ENCODE measurements at regions not wholly inside any gene's neighbourhood (a gene's known extent, or its start where the extent isn't known, plus 50 kb on each side); places are given as distances from the start of the nearest gene placed in this dataset.

GRCh38 chr10:29078919-29079318 is 210.0 kb upstream of the LYZL1 start:
- H3K4me1 ChIP-seq (ENCODE audit: control insufficient read depth, insufficient read depth, low read length, poor library complexity, severe bottlenecking) = peaks cover 27% of the 10 kb centered on the region
- peaks cover 3% of the 10 kb centered on the region for H3K9me3 ChIP-seq (ENCODE audit: control insufficient read depth, low read length)
- no peaks in the 10 kb centered on the region for H3K36me3 ChIP-seq (ENCODE audit: control insufficient read depth, insufficient read depth, low read length)
- WGBS, 2 experiments (ENCODE audit: insufficient coverage in 2 of 2) = 44 to 50% methylated on average over 1 of the region's 4 CpGs
- H3K27ac ChIP-seq (ENCODE audit: low read depth, low read length, severe bottlenecking) = peak overlapping the region; percentile 82
- H3K4me3 ChIP-seq (ENCODE audit: extremely low read depth, insufficient read depth, low read length, poor library complexity, severe bottlenecking) = no peak overlapping the region

GRCh38 chr10:29081231-29081630 is 207.6 kb upstream of the LYZL1 start:
- Histone ChIP-seq H3K4me1 (ENCODE audit: control insufficient read depth, insufficient read depth, low read length, poor library complexity, severe bottlenecking) (peaks cover 27% of the 10 kb centered on the region), H3K27ac (ENCODE audit: low read depth, low read length, severe bottlenecking) (no peak overlapping the region), H3K4me3 (ENCODE audit: extremely low read depth, insufficient read depth, low read length, poor library complexity, severe bottlenecking) (no peak overlapping the region), H3K9me3 (ENCODE audit: control insufficient read depth, low read length) (no peaks in the 10 kb centered on the region), H3K36me3 (ENCODE audit: control insufficient read depth, insufficient read depth, low read length) (no peaks in the 10 kb centered on the region)
- 91 to 96% methylated on average over 5 of the region's 5 CpGs for WGBS, 2 experiments (ENCODE audit: insufficient coverage in 2 of 2)

GRCh38 chr10:29081951-29082685 is 206.8 kb upstream of the LYZL1 start:
- 88 to 93% methylated on average over 12 to 13 of the region's 13 CpGs for WGBS, 2 experiments (ENCODE audit: insufficient coverage in 2 of 2)
- peak overlapping the region; percentile 72 for H3K27ac ChIP-seq (ENCODE audit: low read depth, low read length, severe bottlenecking)
- no peak overlapping the region for H3K4me3 ChIP-seq (ENCODE audit: extremely low read depth, insufficient read depth, low read length, poor library complexity, severe bottlenecking)
- no peaks in the 10 kb centered on the region for H3K36me3 ChIP-seq (ENCODE audit: control insufficient read depth, insufficient read depth, low read length)
- H3K9me3 ChIP-seq (ENCODE audit: control insufficient read depth, low read length) = no peaks in the 10 kb centered on the region
- H3K4me1 ChIP-seq (ENCODE audit: control insufficient read depth, insufficient read depth, low read length, poor library complexity, severe bottlenecking) = peaks cover 27% of the 10 kb centered on the region

- Histone ChIP-seq H3K36me3 (ENCODE audit: control insufficient read depth, insufficient read depth, low read length) (no peaks in the 10 kb centered on the region), H3K4me3 (ENCODE audit: extremely low read depth, insufficient read depth, low read length, poor library complexity, severe bottlenecking) (no peak overlapping the region), H3K27ac (ENCODE audit: low read depth, low read length, severe bottlenecking) (peak overlapping the region; percentile 72), H3K4me1 (ENCODE audit: control insufficient read depth, insufficient read depth, low read length, poor library complexity, severe bottlenecking) (peaks cover 24% of the 10 kb centered on the region), H3K9me3 (ENCODE audit: control insufficient read depth, low read length) (no peaks in the 10 kb centered on the region)
- WGBS, 2 experiments (ENCODE audit: insufficient coverage in 2 of 2) = 78 to 100% methylated on average over 1 to 6 of the region's 6 CpGs
These were observed 205.8 kb upstream of the LYZL1 start for GRCh38 chr10:29083096-29083495.

- Histone ChIP-seq H3K4me1 (ENCODE audit: control insufficient read depth, insufficient read depth, low read length, poor library complexity, severe bottlenecking) (peaks cover 7% of the 10 kb centered on the region), H3K36me3 (ENCODE audit: control insufficient read depth, insufficient read depth, low read length) (no peaks in the 10 kb centered on the region), H3K27ac (ENCODE audit: low read depth, low read length, severe bottlenecking) (no peak overlapping the region), H3K9me3 (ENCODE audit: control insufficient read depth, low read length) (no peaks in the 10 kb centered on the region), H3K4me3 (ENCODE audit: extremely low read depth, insufficient read depth, low read length, poor library complexity, severe bottlenecking) (no peak overlapping the region)
- WGBS, 2 experiments (ENCODE audit: insufficient coverage in 2 of 2) = 93 to 100% methylated on average over 3 to 7 of the region's 8 CpGs
These were observed 204.1 kb upstream of the LYZL1 start for GRCh38 chr10:29084681-29085307.

GRCh38 chr10:29089091-29089490 is 199.8 kb upstream of the LYZL1 start:
- Histone ChIP-seq H3K4me1 (ENCODE audit: control insufficient read depth, insufficient read depth, low read length, poor library complexity, severe bottlenecking) (no peaks in the 10 kb centered on the region), H3K4me3 (ENCODE audit: extremely low read depth, insufficient read depth, low read length, poor library complexity, severe bottlenecking) (no peak overlapping the region), H3K27ac (ENCODE audit: low read depth, low read length, severe bottlenecking) (no peak overlapping the region), H3K36me3 (ENCODE audit: control insufficient read depth, insufficient read depth, low read length) (no peaks in the 10 kb centered on the region), H3K9me3 (ENCODE audit: control insufficient read depth, low read length) (peaks cover 8% of the 10 kb centered on the region)
- 100% methylated on average over 1 of the region's 2 CpGs; no CpG with 5 or more reads in 1 of the 2 experiments for WGBS, 2 experiments (ENCODE audit: insufficient coverage in 2 of 2)

GRCh38 chr10:29096303-29096824 is 192.5 kb upstream of the LYZL1 start:
- 40 to 43% methylated on average over 1 of the region's 2 CpGs for WGBS, 2 experiments (ENCODE audit: insufficient coverage in 2 of 2)
- peaks cover 13% of the 10 kb centered on the region for H3K9me3 ChIP-seq (ENCODE audit: control insufficient read depth, low read length)
- no peaks in the 10 kb centered on the region for H3K36me3 ChIP-seq (ENCODE audit: control insufficient read depth, insufficient read depth, low read length)
- H3K4me1 ChIP-seq (ENCODE audit: control insufficient read depth, insufficient read depth, low read length, poor library complexity, severe bottlenecking) = no peaks in the 10 kb centered on the region
- H3K4me3 ChIP-seq (ENCODE audit: extremely low read depth, insufficient read depth, low read length, poor library complexity, severe bottlenecking) = no peak overlapping the region
- H3K27ac ChIP-seq (ENCODE audit: low read depth, low read length, severe bottlenecking) = no peak overlapping the region

GRCh38 chr10:29098423-29098822 is 190.4 kb upstream of the LYZL1 start:
- Histone ChIP-seq H3K4me3 (ENCODE audit: extremely low read depth, insufficient read depth, low read length, poor library complexity, severe bottlenecking) (no peak overlapping the region), H3K9me3 (ENCODE audit: control insufficient read depth, low read length) (peaks cover 13% of the 10 kb centered on the region), H3K36me3 (ENCODE audit: control insufficient read depth, insufficient read depth, low read length) (no peaks in the 10 kb centered on the region), H3K27ac (ENCODE audit: low read depth, low read length, severe bottlenecking) (no peak overlapping the region), H3K4me1 (ENCODE audit: control insufficient read depth, insufficient read depth, low read length, poor library complexity, severe bottlenecking) (peaks cover 14% of the 10 kb centered on the region)
- WGBS, 2 experiments (ENCODE audit: insufficient coverage in 2 of 2) = 60% methylated on average over 1 of the region's 1 CpG; no CpG with 5 or more reads in 1 of the 2 experiments

GRCh38 chr10:29099001-29099400 is 189.9 kb upstream of the LYZL1 start:
- H3K9me3 ChIP-seq (ENCODE audit: control insufficient read depth, low read length) = peaks cover 19% of the 10 kb centered on the region
- H3K36me3 ChIP-seq (ENCODE audit: control insufficient read depth, insufficient read depth, low read length) = no peaks in the 10 kb centered on the region
- H3K4me3 ChIP-seq (ENCODE audit: extremely low read depth, insufficient read depth, low read length, poor library complexity, severe bottlenecking) = no peak overlapping the region
- 50% methylated on average over 2 of the region's 2 CpGs; no CpG with 5 or more reads in 1 of the 2 experiments for WGBS, 2 experiments (ENCODE audit: insufficient coverage in 2 of 2)
- H3K27ac ChIP-seq (ENCODE audit: low read depth, low read length, severe bottlenecking) = no peak overlapping the region
- peaks cover 14% of the 10 kb centered on the region for H3K4me1 ChIP-seq (ENCODE audit: control insufficient read depth, insufficient read depth, low read length, poor library complexity, severe bottlenecking)

GRCh38 chr10:29099415-29099814 is 189.5 kb upstream of the LYZL1 start:
- Histone ChIP-seq H3K4me1 (ENCODE audit: control insufficient read depth, insufficient read depth, low read length, poor library complexity, severe bottlenecking) (peaks cover 14% of the 10 kb centered on the region), H3K36me3 (ENCODE audit: control insufficient read depth, insufficient read depth, low read length) (no peaks in the 10 kb centered on the region), H3K9me3 (ENCODE audit: control insufficient read depth, low read length) (peaks cover 21% of the 10 kb centered on the region), H3K4me3 (ENCODE audit: extremely low read depth, insufficient read depth, low read length, poor library complexity, severe bottlenecking) (no peak overlapping the region), H3K27ac (ENCODE audit: low read depth, low read length, severe bottlenecking) (no peak overlapping the region)
- 93 to 95% methylated on average over 2 to 4 of the region's 5 CpGs for WGBS, 2 experiments (ENCODE audit: insufficient coverage in 2 of 2)

- Histone ChIP-seq H3K27ac (ENCODE audit: low read depth, low read length, severe bottlenecking) (no peak overlapping the region), H3K4me3 (ENCODE audit: extremely low read depth, insufficient read depth, low read length, poor library complexity, severe bottlenecking) (no peak overlapping the region), H3K9me3 (ENCODE audit: control insufficient read depth, low read length) (peaks cover 21% of the 10 kb centered on the region), H3K4me1 (ENCODE audit: control insufficient read depth, insufficient read depth, low read length, poor library complexity, severe bottlenecking) (peaks cover 24% of the 10 kb centered on the region), H3K36me3 (ENCODE audit: control insufficient read depth, insufficient read depth, low read length) (no peaks in the 10 kb centered on the region)
- WGBS, 2 experiments (ENCODE audit: insufficient coverage in 2 of 2) = 76 to 88% methylated on average over 3 to 4 of the region's 4 CpGs
These were observed 188.4 kb upstream of the LYZL1 start for GRCh38 chr10:29100505-29100904.
